ENCODE measurements at regions not wholly inside any gene's neighbourhood (a gene's known extent, or its start where the extent isn't known, plus 50 kb on each side); places are given as distances from the start of the nearest gene placed in this dataset.

DNA sequence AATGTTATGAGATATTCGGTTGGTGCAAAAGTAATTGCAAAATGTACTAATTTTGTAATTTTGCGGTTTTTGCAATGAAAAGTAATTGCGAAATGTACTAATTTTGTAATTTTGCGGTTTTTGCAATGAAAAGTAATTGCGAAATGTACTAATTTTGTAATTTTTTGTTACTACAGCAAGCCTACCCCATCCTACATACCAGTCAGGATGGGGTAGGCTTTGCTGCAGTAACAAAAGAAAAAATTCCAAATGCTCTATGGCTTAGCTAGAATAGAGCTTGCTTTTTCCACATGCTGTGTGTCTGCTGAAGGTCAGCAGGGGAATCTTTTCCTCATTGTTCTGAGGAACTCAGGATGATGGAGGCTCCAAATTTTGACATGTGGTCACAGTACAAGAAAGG is 83.3 kb upstream of the GPRC5B start:
- Histone ChIP-seq H3K36me3 (ENCODE audit: control insufficient read depth in 2 of 2, extremely low read depth in 1 of 2, insufficient read depth in 2 of 2, low read length in 2 of 2) (no peaks in the 10 kb centered on the region), H4K20me1 (replicated peaks; ENCODE audit: control insufficient read depth, extremely low read depth, insufficient read depth, low read length) (no peaks in the 10 kb centered on the region), H2AFZ (ENCODE audit: low read depth, low read length) (no peak overlapping the region), H3K27me3 (ENCODE audit: control insufficient read depth in 2 of 2, insufficient read depth in 2 of 2, low read length in 2 of 2) (no peaks in the 10 kb centered on the region), H3K27ac (ENCODE audit: insufficient read depth, low read depth, low read length) (no peak overlapping the region), H3K4me2 (ENCODE audit: insufficient read depth, low read length) (no peak overlapping the region), H3K79me2 (ENCODE audit: control insufficient read depth, insufficient read depth, low read length) (no peaks in the 10 kb centered on the region), H3K4me1 (ENCODE audit: control insufficient read depth, extremely low read depth, insufficient read depth, low read length) (no peaks in the 10 kb centered on the region), H3K9me1 (replicated peaks; ENCODE audit: control insufficient read depth, extremely low read depth, insufficient read depth, low read length) (no peaks in the 10 kb centered on the region), H3K9ac (replicated peaks; ENCODE audit: extremely low read depth, insufficient read depth, low read length) (no peak overlapping the region), H3K9me3 (replicated peaks; ENCODE audit: control insufficient read depth, insufficient read depth, low read length) (no peaks in the 10 kb centered on the region), H3K4me3 (replicated peaks in 1 of 3; ENCODE audit: insufficient read depth in 1 of 3, low read depth in 1 of 3, low read length in 3 of 3) (no peak overlapping the region)
- BruUV-seq (replicated peaks) = no TSS peak
- ChIA-PET POLR2A (no interaction called here), CTCF (no interaction called here)
- FAIRE-seq (no peak), DNase-seq (ENCODE audit: low read depth, low spot score) (no peak)
- dilution Hi-C loops (cut with MboI; ENCODE audit: extremely low pct_ligation_motif_present, low sequenced_read_pairs) = no loop called here
- TF ChIP-seq FOS (IDR thresholded peaks at IDR 0.05; ENCODE audit: borderline replicate concordance, insufficient read depth, low read length) (no peak), EZH2 (IDR thresholded peaks at IDR 0.05; ENCODE audit: borderline replicate concordance, low read depth, low read length, severe bottlenecking) (no peak), POLR2A (IDR thresholded peaks at IDR 0.05; ENCODE audit: low read depth, low read length) (no peak), GATA2 (IDR thresholded peaks at IDR 0.05; ENCODE audit: insufficient read depth, insufficient read length, low read depth, low read length) (no peak)
- intact Hi-C loops (cut with micrococcal nuclease) = no loop called here

DNA sequence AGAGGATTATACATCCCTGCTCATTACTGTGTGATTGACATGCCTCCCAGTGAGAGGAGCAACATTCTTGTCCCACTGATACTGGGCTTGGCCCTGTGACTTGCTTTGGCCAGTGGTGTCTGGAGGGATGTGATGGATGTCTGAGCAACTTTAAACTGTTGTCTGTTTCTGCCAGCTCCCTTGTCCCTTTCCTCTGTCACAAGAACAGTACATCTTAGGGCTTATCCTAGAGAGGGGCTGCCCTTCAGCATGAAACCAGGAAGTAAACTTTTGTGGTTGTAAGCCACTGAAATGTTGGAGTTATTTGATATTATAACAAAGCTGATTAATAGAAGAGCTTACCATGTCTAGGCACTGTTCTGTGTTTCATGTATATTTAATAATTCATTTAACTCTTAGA is 82.9 kb upstream of the GPRC5B start:
- CTCF ChIA-PET = no interaction called here
- no peak overlapping the region for H3K9ac ChIP-seq (replicated peaks; ENCODE audit: extremely low read depth, insufficient read depth, low read length)

More for the DNA sequence above, 82.9 kb upstream of the GPRC5B start:
- Histone ChIP-seq H3K27ac (ENCODE audit: insufficient read depth, low read depth, low read length) (no peak overlapping the region), H4K20me1 (replicated peaks; ENCODE audit: control insufficient read depth, extremely low read depth, insufficient read depth, low read length) (no peaks in the 10 kb centered on the region), H3K4me1 (ENCODE audit: control insufficient read depth, extremely low read depth, insufficient read depth, low read length) (no peaks in the 10 kb centered on the region), H3K36me3 (ENCODE audit: control insufficient read depth in 2 of 2, extremely low read depth in 1 of 2, insufficient read depth in 2 of 2, low read length in 2 of 2) (no peaks in the 10 kb centered on the region), H3K9me1 (replicated peaks; ENCODE audit: control insufficient read depth, extremely low read depth, insufficient read depth, low read length) (no peaks in the 10 kb centered on the region), H3K79me2 (ENCODE audit: control insufficient read depth, insufficient read depth, low read length) (no peaks in the 10 kb centered on the region), H3K4me3 (replicated peaks in 1 of 3; ENCODE audit: insufficient read depth in 1 of 3, low read depth in 1 of 3, low read length in 3 of 3) (no peak overlapping the region), H3K9me3 (replicated peaks; ENCODE audit: control insufficient read depth, insufficient read depth, low read length) (no peaks in the 10 kb centered on the region), H3K4me2 (ENCODE audit: insufficient read depth, low read length) (no peak overlapping the region), H3K27me3 (ENCODE audit: control insufficient read depth in 2 of 2, insufficient read depth in 2 of 2, low read length in 2 of 2) (no peaks in the 10 kb centered on the region), H2AFZ (ENCODE audit: low read depth, low read length) (no peak overlapping the region)
- dilution Hi-C loops (cut with MboI; ENCODE audit: extremely low pct_ligation_motif_present, low sequenced_read_pairs) = no loop called here
- FAIRE-seq = no peak
- DNase-seq (ENCODE audit: low read depth, low spot score) = no peak
- TF ChIP-seq POLR2AphosphoS5 (IDR thresholded peaks at IDR 0.05; ENCODE audit: insufficient read depth, low read depth, low read length) (no peak), GATA2 (IDR thresholded peaks at IDR 0.05; ENCODE audit: insufficient read depth, insufficient read length, low read depth, low read length) (no peak), EZH2 (IDR thresholded peaks at IDR 0.05; ENCODE audit: borderline replicate concordance, low read depth, low read length, severe bottlenecking) (no peak), MYC (IDR thresholded peaks at IDR 0.05; ENCODE audit: low read depth, low read length) (no peak), JUN (IDR thresholded peaks at IDR 0.05; ENCODE audit: borderline replicate concordance, insufficient read depth, insufficient read length, low read depth) (no peak), CTCF (IDR thresholded peaks at IDR 0.05; ENCODE audit: extremely low read depth in 1 of 2, insufficient read depth in 1 of 2, low read depth in 1 of 2, low read length in 2 of 2) (no peak), POLR2A (IDR thresholded peaks at IDR 0.05; ENCODE audit: low read depth, low read length) (no peak), FOS (IDR thresholded peaks at IDR 0.05; ENCODE audit: borderline replicate concordance, insufficient read depth, low read length) (no peak), MAX (IDR thresholded peaks at IDR 0.05; ENCODE audit: insufficient read depth, insufficient read length) (no peak)
- POLR2A ChIA-PET = no interaction called here
- intact Hi-C loops (cut with micrococcal nuclease) = no loop called here
- no TSS peak for BruUV-seq (replicated peaks)

Data from endothelial cell of umbilical vein (primary cell).